ENCODE measurements at regions not wholly inside any gene's neighbourhood (a gene's known extent, or its start where the extent isn't known, plus 50 kb on each side); places are given as distances from the start of the nearest gene placed in this dataset.

DNA sequence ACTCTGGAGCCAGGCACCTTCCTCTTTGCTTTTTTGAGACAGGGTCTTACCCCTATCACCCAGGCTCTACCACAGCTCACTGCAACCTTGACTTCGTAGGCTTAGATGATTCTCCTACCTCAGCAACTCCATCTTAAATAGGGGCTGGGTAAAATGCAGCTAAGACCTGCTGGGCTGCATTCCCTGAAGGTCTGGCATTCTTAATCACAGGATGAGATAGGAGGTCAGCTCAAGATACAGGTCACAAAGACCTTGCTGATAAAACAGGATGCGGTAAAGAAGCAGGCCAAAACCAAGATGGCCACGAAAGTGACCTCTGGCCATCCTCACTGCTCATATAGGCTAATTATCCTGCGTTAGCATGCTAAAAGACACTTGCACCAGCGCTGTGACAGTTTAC is 770.8 kb upstream of the PRKX start:
- TF ChIP-seq, protein P1, sequence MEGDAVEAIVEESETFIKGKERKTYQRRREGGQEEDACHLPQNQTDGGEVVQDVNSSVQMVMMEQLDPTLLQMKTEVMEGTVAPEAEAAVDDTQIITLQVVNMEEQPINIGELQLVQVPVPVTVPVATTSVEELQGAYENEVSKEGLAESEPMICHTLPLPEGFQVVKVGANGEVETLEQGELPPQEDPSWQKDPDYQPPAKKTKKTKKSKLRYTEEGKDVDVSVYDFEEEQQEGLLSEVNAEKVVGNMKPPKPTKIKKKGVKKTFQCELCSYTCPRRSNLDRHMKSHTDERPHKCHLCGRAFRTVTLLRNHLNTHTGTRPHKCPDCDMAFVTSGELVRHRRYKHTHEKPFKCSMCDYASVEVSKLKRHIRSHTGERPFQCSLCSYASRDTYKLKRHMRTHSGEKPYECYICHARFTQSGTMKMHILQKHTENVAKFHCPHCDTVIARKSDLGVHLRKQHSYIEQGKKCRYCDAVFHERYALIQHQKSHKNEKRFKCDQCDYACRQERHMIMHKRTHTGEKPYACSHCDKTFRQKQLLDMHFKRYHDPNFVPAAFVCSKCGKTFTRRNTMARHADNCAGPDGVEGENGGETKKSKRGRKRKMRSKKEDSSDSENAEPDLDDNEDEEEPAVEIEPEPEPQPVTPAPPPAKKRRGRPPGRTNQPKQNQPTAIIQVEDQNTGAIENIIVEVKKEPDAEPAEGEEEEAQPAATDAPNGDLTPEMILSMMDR (IDR thresholded peaks at IDR 0.05): no peak
- H3K27ac ChIP-seq: no peak overlapping the region
- no peaks in the 10 kb centered on the region for H3K4me1 ChIP-seq
- intact Hi-C loops (cut with DNase I; ENCODE audit: low total_unique reads): no loop called here
- H3K36me3 ChIP-seq: no peaks in the 10 kb centered on the region
- no peaks in the 10 kb centered on the region for H3K27me3 ChIP-seq
- no peak for DNase-seq
- H3K9me3 ChIP-seq: peaks cover 0 to 4% (median 0%) of the 10 kb centered on the region in 3 donors
- H3K4me3 ChIP-seq: no peak overlapping the region

DNA sequence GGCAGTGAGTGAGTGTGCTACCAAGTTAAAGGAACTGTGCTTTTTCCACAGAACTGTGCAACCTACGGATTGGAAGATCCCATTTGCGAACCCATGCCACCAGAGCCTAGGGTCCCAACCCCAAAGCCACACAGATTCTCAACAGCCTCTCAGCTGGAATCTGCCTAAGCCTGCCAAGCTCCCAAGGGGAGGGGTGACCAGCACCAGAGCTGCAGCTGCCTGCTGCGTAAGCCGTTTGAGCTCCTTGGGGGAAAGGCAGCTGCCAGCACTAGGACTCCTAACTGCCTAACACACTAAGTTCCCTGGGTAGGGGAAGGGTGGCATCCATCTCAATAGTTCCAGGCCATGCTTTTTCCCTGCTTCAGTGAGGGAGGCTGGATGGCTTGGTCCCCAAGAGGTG is 738.1 kb upstream of the PRKX start:
- H3K4me1 ChIP-seq: no peaks in the 10 kb centered on the region
- no peaks in the 10 kb centered on the region for H3K36me3 ChIP-seq
- no peak overlapping the region for H3K27ac ChIP-seq
- TF ChIP-seq, protein P1 (IDR thresholded peaks at IDR 0.05): no peak
- no peak overlapping the region for H3K4me3 ChIP-seq
- DNase-seq: no peak
- intact Hi-C loops (cut with DNase I; ENCODE audit: low total_unique reads): loop anchor here (5.0 kb wide), 1 partner anchor 1326 kb away; no protein-coding TSS in a partner anchor
- H3K27me3 ChIP-seq: no peaks in the 10 kb centered on the region
- H3K9me3 ChIP-seq: peaks cover 0 to 7% (median 0%) of the 10 kb centered on the region in 3 donors

DNA sequence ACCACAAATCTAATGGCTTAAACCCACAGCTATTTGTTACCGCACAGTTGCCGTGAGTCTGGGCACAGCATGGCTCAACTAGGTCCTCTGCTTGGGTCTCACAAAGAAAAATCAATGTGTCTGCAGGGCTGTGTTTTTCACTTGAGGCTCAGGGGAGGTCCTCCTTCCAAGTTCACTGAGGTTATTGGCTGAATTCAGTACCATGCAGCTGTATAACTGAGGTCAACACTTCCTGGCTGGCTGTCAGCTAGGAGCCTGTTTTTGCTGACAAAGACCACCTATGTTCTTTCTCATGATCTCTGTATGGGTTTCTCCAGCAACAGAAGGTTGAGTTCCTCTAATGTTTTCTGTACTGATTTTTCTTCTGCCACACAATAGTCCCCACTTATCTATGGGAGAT is 736.7 kb upstream of the PRKX start:
- no peaks in the 10 kb centered on the region for H3K4me1 ChIP-seq
- TF ChIP-seq, protein P1 (IDR thresholded peaks at IDR 0.05): no peak
- H3K27me3 ChIP-seq: no peaks in the 10 kb centered on the region
- intact Hi-C loops (cut with DNase I; ENCODE audit: low total_unique reads): loop anchor here (5.0 kb wide), 1 partner anchor 1327 kb away; no protein-coding TSS in a partner anchor
- H3K9me3 ChIP-seq: peaks cover 0 to 5% (median 0%) of the 10 kb centered on the region in 3 donors
- no peak overlapping the region for H3K4me3 ChIP-seq
- no peak for DNase-seq
- no peaks in the 10 kb centered on the region for H3K36me3 ChIP-seq
- no peak overlapping the region for H3K27ac ChIP-seq

DNA sequence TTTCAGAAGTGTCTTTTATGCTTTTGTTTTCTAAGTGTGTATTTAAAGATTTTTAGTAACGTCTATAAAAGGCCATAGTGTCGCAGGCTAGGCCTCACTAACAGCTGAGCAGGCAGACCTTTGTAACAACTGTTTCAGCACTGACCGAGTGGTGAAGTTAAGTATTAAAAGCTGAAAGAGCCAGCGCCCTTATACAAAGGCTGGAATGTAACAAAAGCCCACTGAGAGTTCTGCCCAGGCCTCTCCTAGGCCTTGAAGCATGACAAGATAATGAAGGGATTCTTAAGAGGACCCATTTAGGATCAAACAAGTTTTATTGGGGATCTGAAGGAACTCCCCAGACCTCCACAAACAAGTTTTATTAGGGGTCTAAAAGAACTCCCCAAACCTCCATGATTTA is 722.5 kb upstream of the PRKX start:
- Histone ChIP-seq H3K27me3 (no peaks in the 10 kb centered on the region), H3K27ac (no peak overlapping the region), H3K9me3 (no peaks in the 10 kb centered on the region), H3K4me1 (no peaks in the 10 kb centered on the region), H3K36me3 (no peaks in the 10 kb centered on the region), H3K4me3 (no peak overlapping the region)
- TF ChIP-seq, protein P1 (IDR thresholded peaks at IDR 0.05): no peak
- DNase-seq: no peak
- intact Hi-C loops (cut with DNase I; ENCODE audit: low total_unique reads): no loop called here

DNA sequence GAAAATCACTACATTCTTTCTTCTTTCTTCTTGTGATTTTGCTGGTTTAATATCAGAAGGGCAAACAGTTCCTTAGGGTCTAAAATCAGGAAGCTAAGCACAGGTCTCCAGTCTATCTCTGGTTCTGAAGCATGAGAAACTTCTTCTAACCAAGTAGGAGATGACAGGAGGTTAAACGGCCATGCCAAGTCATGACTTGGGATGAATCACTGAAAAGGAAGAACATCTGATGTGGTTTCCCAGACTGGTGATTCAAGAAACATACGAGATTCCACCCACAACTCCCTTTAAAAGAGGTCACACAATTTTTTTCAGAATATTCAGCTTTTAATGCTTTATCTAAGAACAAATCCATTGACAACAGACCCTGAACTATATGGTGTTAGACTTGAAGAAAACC is 684.0 kb upstream of the PRKX start:
- H3K4me1 ChIP-seq: no peaks in the 10 kb centered on the region
- no peaks in the 10 kb centered on the region for H3K9me3 ChIP-seq
- H3K27ac ChIP-seq: no peak overlapping the region
- H3K27me3 ChIP-seq: no peaks in the 10 kb centered on the region
- intact Hi-C loops (cut with DNase I; ENCODE audit: low total_unique reads): no loop called here
- no peak overlapping the region for H3K4me3 ChIP-seq
- TF ChIP-seq, protein P1 (IDR thresholded peaks at IDR 0.05): no peak
- no peak for DNase-seq
- no peaks in the 10 kb centered on the region for H3K36me3 ChIP-seq

DNA sequence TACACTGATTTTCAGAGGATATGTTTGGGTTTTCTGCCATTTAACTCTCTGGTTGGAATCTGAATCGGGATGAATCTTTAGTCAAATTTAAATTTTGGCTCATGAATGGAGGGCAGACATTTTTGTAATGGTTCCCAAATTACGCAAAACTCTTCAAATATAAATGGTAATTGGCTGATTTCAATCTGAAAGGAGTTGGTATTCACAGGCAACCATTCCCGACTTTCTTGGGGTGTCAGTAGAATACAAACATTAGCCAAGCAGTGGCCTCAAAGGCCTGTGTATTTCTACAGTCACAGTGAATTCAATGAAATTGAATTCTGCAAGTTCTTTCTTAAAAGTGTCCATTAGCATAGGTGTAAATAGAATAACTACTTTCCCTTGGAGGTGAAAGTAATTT is 668.8 kb upstream of the PRKX start:
- intact Hi-C loops (cut with DNase I; ENCODE audit: low total_unique reads): no loop called here
- no peak for DNase-seq

More for the DNA sequence above, 668.8 kb upstream of the PRKX start:
- Histone ChIP-seq H3K27ac (no peak overlapping the region), H3K4me1 (no peaks in the 10 kb centered on the region), H3K4me3 (no peak overlapping the region), H3K27me3 (no peaks in the 10 kb centered on the region), H3K36me3 (no peaks in the 10 kb centered on the region), H3K9me3 (peaks cover 0 to 15% (median 6%) of the 10 kb centered on the region in 3 donors)
- TF ChIP-seq, protein P1 (IDR thresholded peaks at IDR 0.05): no peak

All from tibial artery (tissue), 4 donors.